ENCODE measurements at regions not wholly inside any gene's neighbourhood (a gene's known extent, or its start where the extent isn't known, plus 50 kb on each side); places are given as distances from the start of the nearest gene placed in this dataset.
"Not testable (repeated sequence)": the region's sequence is repeated elsewhere in the genome, so short reads cannot be mapped to it uniquely, and the experiment has no call there.

DNA sequence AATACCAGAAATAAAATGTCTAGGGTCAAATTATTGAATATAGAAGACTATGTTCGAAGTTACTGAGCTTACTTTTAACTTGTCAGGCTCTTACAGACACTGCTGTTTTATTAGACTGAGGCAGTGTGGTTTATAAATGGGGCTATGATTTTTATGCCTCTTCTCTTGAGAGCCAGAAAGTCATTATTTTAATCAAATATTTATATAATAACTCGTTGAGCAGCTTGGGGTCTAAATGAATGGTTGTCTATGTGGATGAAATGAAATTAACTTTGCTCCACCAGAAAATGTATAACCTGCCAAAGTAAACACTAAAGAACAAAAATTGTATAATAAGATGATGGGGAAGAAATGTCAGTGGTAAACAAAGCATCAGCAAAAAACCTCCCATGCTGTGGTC, 175.6 kb upstream of the THSD7A start:
- DNase-seq, result no peak

DNA sequence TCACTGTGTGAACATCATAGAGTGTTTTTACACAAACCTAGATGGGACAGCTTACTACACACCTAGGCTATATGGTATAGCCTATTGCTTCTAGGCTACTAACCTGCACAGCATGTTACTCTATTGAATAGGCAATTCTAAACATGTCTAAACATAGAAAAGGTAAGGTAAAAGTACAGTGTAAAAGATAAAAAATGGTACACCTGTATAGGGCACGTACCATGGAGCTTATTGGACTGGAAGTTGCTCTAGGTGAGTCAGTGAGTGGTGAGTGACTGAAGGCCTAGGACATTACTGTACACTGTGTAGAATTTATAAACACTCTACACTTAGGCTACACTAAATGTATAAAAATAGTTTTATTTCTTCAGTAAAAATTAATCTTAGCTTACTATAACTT, 182.0 kb upstream of the THSD7A start:
- no peak for DNase-seq

DNA sequence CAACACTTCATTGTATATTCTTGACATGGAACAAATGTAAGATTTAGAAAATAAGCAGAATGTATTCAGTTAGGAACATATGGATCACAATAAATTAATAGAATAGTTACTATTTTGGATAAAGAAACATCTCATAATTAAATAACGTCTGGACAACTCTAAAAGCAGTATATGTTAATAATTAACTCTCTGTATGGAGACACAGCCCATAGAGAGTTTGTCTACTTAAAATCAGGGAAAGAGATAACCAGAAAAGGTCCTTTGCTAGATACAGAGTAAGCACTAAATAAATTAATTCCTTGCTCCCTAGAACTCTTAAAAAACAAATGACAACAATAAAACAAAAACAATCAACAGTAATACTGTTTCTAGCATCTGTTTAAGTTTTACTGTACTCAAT, 184.4 kb upstream of the THSD7A start:
- DNase-seq, result no peak

DNA sequence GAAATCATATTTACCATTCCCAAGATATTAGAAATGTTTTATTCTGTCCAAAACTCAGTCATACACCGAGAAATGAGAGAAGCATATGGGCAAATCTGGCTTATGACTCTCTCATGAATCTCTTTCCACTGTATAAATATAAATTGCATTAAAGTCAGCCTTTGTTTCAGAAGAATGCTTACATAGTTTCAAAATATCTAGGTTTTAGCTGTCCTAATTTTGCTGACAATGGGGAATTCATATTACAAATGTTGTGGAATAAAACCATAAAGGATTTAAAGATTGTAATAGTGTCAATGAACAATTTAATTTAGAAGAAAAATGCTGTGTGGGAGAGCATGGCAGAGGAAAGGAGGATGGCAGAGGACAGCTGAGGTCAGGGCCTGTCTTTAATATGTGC, 185.0 kb upstream of the THSD7A start:
- no peak for DNase-seq

DNA sequence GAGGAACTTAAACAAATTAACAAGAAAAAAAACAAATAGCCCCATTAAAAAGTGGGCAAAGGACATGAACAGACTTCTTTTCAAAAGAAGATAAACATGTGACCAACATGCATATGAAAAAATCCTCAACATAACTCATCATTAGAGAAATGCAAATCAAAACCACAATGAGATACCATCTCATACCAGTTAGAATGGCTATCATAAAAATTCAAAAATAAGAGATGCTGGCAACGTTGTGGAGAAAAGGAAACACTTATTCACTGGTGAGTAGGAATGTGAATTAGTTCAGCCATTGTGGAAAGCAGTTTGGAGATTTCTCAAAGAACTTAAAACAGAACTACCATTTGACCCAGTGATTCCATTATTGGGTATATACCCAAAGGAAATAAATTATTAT, 189.1 kb upstream of the TMEM106B start:
- not testable (repeated sequence) for DNase-seq

DNA sequence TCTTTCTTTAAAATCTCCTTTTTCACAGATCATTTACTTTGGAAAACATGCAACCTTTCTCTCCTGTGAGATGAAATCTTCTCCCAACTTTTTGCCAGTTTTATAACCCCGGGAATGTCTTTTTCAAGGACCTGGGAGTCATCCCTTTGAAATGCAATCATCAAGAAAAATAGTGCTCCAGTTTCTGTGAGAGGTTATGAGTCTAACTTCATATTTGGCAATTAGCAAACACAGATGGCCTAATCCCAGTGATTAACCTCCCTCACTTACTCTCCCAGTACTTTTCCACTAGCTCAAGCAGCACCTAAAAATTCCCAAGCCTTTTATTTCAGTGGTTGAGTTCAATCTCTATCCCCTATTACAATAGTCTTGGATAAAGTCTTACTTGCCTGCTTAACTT, 185.8 kb upstream of the TMEM106B start:
- no peak for DNase-seq

DNA sequence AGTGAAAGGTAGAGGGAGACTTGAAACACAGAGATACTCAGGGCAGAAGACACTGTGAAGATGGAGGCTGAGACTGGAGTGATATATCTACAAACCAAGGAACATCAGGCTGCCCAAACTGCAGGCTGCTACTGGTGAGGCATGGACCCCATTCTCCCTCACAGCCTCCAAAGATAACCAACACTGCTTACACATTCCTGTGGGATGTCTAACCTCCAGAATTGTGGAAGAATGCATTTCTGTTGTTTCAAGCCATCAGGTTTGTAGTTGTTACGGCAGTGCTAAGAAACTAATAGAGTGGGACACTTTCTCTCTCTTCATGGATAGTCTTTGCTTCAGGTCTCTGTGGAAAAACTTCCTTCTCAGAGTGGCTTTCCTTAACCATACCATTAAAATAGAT, 182.6 kb upstream of the TMEM106B start:
- DNase-seq, result no peak

DNA sequence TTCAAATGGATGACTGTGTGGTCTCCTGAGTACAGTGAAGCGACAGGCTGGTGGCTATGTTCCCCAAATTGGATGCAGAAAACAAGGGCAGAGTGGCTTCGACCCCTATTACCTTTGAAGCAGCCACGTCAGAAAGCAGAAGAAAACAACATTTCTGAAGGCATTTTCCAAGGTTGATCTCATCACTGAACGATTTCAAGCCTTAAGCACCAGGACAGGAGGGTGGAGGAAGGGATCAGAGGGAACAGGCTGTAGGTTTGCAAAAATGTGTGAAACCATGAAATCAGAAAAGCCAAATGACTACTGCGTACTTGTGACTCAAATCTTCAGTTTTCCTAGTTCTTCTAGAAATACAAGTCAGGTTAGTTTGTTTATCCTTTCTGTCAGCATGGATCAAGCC, 181.0 kb upstream of the TMEM106B start:
- no peak for DNase-seq

DNA sequence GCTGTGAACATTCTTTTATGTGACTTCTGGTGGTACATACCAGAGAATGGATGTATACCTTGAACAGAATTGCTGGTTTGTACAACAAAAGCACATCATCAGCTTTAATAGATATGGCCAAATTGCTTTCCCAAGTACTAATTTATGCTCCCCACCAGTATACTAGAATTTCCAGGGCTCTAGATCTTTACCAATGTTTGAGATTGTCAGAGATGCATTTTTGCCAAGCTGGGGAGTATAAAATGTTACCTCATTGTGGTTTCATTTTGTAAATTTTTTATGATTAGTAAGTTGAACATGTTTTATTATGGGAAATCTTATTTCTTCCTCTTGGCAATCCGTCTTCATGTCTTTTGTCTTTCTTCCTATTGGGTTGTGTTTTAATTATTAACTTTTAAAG, 179.9 kb upstream of the TMEM106B start:
- DNase-seq, result no peak

DNA sequence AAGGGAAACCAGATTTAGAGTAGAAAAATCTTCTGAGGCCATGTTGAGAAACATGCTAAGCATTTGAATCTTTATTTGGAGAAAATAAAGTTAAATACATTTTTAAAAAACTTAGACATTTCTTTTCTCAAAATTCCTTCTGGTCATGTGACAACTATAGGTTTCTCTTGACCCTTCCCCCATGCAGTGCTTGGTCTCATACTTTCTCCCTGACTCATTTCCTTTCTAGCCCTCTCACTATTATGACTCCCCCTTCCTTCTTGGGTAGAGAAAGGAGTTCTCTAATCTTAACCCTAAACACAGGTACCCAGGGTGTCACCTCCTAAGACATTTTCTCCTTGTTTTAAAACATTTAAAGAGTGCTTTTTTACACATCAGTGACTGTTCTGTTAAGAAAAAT, 179.5 kb upstream of the TMEM106B start:
- DNase-seq, result no peak

DNA sequence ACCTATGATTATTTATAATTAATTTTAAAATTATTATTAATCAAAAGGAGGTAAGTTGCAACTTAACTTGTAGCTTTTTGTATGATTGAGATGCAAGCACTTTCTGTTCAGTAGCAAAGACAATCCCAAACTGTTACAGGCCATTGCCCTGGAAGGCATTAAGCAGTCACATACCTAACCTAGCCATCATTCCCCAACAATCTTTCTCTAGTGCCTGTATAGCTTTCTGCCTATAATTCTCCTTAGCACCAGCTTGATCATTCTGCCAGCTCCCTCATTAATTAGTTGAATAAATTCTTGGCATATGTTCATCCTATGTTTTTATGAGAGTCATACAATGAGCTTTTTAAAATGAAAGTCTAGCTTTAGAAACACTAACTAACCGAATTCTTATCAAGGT, 178.9 kb upstream of the TMEM106B start:
- no peak for DNase-seq

DNA sequence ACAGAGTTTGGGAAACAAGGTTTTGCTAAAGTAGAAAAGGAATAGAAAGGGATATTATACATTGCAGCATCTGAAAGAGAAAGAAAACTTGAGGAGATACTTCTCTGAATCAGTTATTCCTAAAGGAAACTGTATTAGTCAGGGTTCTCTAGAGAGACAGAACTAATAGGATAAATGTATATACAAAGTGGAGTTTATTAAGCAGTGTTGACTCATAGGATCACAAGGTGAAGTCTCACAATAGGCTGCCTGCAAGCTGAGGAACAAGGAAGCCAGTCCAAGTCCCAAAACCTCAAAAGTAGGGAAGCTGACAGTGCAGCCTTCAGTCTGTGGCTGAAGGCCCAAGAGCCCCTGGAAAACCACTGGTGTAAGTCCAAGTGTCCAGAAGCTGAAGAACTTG, 167.6 kb upstream of the TMEM106B start:
- not testable (repeated sequence) for DNase-seq

DNA sequence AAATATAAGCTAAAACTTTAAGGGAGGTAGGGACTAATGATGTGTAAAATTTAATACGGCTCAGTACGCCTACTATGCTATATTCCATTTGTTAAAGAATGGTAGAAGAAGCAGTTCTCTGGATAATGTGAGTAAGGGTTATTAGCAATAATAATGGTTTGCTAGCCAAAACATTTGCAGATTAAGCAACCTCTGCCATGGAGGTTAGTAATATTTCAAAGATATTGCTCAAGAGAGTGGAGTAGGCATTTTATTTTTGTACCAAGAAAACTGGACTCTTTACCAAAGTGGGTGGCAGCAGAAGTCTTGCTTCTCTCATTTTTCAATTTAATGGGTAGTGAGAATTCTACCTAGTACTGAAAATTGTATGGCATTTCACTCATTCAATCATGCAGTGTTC, 158.9 kb upstream of the TMEM106B start:
- no peak for DNase-seq

DNA sequence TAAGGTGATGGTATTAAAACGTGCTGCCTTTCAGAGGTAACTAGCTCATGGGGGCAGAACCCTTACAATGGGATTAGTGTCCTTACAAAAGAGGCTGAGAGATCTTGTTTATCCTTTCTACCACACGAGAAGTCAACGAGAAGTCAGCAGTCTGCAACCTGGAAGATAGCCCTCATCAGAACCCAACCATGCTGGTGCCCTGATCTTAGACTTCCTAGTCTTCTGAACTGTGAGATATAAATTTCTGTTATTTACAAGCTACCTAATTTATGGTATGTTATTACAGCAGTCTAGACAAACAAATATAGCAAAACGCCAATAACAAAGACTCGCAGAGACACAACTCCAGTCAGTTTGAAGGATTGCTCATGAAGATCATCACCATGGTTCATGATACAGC, 157.5 kb upstream of the TMEM106B start:
- DNase-seq, result no peak

DNA sequence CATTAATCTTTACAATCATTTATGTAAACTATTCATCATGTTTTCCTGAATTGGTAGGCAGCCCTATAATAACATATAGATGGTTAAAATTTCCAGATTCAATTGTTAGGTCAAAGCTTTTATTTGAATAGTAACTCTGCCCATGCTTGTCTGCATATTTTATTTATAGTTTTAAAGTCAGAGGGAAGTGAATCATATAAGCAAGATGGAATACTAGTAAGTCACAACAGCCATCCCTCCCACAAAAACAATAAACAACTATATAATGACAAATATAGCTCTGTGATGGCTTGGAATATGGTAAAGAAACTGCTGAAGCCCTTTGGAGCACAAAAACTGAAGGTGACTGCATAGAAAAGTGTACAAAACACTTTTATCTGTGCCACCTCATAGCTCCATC, 156.3 kb upstream of the TMEM106B start:
- no peak for DNase-seq

DNA sequence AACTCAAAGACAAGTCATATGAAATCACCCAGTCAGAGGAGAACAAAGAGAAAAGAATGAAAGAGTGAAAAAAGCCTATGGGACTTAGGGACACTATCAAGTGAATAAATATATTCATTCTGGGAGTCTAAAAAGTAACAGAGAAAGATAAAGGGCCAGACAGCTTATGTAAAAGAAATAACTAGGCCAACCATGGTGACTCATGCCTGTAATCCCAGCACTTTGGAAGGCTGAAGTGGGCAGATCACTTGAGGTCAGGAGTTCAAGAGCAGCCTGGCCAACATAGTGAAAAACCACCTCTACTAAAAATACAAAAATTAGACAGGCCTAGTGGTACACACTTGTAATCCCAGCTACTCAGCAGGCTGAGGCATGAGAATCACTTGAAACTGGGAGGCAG, 154.7 kb upstream of the TMEM106B start:
- no peak for DNase-seq

DNA sequence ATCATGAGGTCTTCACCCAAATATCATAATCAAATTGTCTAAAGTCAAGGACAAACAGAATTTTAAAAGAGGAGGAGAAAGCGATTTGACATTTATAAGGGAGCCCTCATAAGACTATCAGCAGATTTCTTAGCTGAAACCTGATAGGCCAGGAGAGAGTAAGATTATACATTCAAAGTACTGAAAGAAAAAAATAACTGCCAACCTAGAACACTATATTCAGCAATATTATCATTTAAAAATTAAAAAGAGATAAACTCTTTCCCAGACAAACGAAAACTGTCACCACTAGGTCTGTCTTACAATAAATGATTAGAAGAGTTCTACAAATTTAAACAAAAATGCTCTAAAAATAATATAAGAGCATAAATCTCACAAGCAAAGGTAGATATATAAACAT, 154.1 kb upstream of the TMEM106B start:
- DNase-seq, result no peak

DNA sequence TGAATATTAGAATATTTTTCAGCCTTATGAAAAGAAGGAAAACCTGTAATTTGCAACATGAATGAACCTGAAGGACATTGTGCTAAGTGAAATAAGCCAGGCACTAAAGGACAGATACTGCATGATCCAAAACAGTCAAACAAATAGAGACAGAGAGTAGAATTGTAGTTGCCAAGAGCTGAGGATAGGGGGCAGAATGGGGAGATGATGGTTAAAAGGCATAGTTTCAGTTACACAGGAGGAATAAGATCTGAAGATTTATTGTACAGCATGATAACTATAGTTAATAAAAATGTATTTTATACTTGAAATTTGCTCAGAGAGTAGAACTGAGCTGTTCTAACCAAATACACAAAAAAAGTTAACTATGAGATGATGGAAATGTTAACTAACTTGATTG, 149.0 kb upstream of the TMEM106B start:
- DNase-seq, result no peak

DNA sequence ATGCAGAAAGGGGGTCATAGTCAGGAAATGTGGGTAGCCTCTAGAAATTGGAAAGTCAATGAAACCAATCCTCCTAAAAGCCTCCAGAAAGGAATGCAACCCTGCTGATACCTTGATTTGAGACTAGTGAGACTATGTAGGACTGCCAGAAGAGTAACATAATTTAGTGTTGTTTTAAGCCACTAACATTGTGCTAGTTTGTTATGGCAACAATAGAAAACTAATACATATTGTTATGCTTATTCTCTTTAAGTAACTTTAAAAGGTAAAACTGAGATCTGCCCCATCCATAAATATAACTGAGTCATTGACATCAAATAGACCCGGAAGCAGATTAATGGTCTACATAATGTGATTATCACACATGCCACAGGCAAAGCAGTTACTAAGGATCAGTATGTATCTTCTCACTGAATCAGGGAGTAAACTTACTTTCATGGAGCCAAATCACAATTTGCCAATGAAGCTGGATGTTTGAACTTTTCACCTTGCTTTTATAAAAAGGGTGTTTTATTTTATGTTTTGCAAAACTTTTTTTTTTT, 146.4 kb upstream of the TMEM106B start:
- no peak for DNase-seq

DNA sequence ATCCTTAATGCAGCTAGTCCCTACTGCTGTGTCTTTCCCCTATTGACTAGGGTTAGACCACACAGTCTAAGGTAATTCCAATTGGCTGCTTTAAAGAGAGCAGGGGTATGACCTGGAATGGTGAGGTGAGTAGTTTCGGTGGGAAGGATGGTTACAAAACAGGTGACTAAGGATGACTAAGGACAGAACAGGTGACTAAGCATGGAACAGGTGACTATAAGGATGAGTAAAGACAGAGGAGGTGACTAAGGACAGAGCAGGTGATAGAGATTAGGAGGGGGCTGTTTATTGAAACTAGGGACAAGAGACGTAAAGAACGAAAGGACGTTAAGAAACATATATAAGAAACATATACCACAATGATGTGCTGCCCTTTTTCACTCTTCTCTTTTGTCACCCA, 145.1 kb upstream of the TMEM106B start:
- DNase-seq, result no peak

DNA sequence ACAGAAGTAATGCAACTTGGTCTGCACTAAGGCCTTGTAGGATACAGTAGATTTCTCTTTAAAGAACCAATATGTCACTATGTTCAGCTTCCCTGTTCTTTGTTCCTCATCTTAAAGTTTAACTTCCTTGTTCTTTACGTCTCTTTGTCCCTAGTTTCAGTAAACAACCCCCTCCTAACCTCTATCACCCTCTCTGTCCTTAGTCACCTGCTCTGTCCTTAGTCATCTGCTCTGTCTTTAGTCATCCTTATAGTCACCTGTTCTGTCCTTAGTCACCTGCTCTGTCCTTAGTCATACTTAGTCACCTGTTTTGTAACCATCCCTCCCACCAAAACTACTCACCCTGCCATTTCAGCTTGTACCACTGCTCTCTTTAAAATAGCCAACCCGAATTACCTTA, 144.6 kb upstream of the TMEM106B start:
- no peak for DNase-seq

DNA sequence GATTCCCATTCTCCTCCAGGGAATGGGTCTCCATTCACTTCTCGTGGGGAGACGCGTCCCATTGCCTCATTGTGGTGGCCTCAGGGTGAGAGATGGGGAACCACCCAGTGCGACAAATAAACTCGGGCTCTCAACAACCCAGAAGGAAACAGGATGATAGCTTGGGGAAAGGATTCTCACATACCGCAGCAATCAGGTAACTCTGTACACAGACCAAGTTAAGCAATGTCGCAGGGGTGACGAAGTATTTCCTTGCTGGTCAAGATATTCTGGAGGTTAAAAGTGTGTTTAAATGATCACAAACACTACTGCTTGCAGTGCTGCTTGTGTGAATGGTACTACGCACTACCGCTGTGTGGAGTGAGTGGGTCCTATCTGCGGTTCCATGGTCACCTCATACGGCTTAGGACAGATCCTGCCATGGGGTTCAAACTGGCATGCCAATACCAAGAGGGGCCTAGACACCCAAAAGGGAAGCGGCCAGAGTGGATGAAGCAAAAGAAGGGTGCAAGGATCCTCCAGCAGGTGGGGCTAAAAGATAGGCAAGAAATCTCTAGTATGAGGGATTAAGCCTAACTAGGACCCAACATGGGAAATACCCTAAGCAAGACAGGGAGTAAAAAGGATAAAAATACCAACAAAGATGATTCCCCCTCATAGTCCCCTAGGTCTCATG, 143.8 kb upstream of the TMEM106B start:
- peak; percentile 9 for DNase-seq

DNA sequence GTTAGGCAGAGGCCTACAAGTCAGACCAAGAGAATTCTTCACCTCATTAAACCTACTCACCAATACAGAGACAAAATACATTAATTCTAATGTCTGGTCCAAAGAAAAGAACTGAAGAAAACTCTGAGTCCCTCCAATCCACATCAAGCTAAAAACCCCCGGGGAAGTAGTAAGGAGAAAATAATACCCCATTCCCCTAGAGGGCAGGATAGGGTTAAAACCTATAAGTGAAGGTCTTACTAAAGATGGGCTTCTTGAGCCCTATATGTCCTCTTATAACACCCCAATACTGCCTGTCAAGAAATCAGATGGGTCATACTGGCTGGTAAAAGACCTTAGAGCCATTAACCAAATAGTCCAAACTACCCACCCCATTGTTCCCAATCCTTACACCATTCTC, 141.3 kb upstream of the TMEM106B start:
- no peak for DNase-seq

DNA sequence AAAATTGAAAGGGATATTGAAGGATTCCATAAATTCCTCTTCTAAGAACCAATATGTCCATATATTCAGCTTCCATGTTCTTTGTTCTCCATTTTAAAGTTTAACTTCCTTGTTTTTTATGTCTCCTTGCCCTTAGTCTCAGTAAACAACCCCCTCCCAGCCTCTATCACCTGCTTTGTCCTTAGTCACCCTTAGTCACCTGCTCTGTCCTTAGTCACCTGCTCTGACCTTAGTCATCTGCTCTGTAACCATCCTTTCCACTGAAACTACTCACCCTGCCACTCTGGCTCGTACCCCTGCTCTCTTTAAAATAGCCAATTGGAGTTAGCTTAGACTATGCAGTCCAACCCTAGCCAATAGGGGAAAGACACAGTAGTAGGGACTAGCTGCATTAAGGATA, 136.2 kb upstream of the TMEM106B start:
- no peak for DNase-seq

DNA sequence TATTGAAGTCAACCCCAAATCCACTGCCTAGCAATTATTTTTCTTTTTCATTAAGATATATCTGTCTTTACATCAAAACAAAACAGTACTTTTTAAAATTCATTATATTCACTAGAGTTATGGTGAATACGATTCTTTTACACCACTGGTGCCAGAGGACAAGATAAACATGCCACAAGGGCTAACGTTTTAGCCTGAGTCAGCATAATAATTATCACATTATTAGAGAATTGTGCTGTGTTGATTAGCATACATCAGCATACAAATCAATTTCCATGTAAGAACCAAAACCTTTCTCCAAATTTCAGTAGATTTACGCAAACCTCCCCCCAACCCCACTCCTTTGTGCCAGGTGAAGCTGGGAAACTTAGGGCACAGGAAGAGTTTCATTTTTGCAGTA, 131.1 kb upstream of the TMEM106B start:
- DNase-seq, result no peak

DNA sequence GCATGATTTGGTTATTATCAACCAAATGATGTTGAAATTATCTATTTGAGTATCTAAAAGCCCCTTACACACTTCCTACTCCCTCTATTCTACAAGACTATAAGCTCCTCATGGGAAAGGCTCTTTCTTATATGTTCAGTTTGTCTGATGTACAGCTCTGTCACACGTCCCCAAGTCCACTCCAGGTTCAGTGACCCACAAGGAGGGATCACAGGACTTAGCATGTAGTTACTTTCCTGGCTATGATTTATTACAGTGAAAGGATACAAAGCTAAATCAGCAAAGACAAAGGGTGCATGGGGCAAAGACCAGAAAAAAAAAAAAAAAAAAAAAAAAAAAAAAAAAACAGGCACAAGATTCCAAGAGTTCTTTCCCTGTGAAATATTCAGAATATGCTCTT, 125.6 kb upstream of the TMEM106B start:
- no peak for DNase-seq
